ENCODE measurements at regions not wholly inside any gene's neighbourhood (a gene's known extent, or its start where the extent isn't known, plus 50 kb on each side); places are given as distances from the start of the nearest gene placed in this dataset.

GRCh38 chr20:58573257-58573656 is 58.1 kb upstream of the APCDD1L start:
- TF ChIP-seq CTCF (IDR thresholded peaks at IDR 0.05; ENCODE audit: low read depth, low read length) (no peak), EZH2phosphoT487 (IDR thresholded peaks at IDR 0.05; ENCODE audit: low read depth) (no peak)
